ENCODE measurements at regions not wholly inside any gene's neighbourhood (a gene's known extent, or its start where the extent isn't known, plus 50 kb on each side); places are given as distances from the start of the nearest gene placed in this dataset.

- 68% methylated on average over 4 of the region's 4 CpGs for WGBS (ENCODE audit: low lambda C conversion rate, missing lambda C conversion rate)
- Histone ChIP-seq H3K79me2 (no peaks in the 10 kb centered on the region), H3K9me3 (ENCODE audit: low read depth) (no peaks in the 10 kb centered on the region), H4K20me1 (ENCODE audit: insufficient read depth, poor library complexity, severe bottlenecking) (no peaks in the 10 kb centered on the region), H3K4me1 (ENCODE audit: insufficient read depth) (no peaks in the 10 kb centered on the region), H3K4me3 (no peak overlapping the region), H3K9me2 (replicated peaks; ENCODE audit: insufficient read depth) (no peaks in the 10 kb centered on the region), H3K27ac (no peak overlapping the region), H3K27me3 (no peaks in the 10 kb centered on the region), H3K4me2 (no peak overlapping the region), H2AFZ (no peak overlapping the region), H3K36me3 (replicated peaks; ENCODE audit: insufficient read depth, low read depth) (no peaks in the 10 kb centered on the region)
- no peak for TF ChIP-seq CTCF (IDR thresholded peaks at IDR 0.05; ENCODE audit: poor library complexity)
- TF ChIP-seq EZH2phosphoT487 (IDR thresholded peaks at IDR 0.05; ENCODE audit: low read depth, severe bottlenecking, unreplicated experiment) = no peak
- TF ChIP-seq EZH2 (IDR thresholded peaks at IDR 0.05; ENCODE audit: borderline replicate concordance) = no peak
- no peak for DNase-seq (ENCODE audit: low spot score)
Observed at GRCh38 chr3:40720341-40720740, 195.6 kb downstream of the ZNF621 start.

DNA sequence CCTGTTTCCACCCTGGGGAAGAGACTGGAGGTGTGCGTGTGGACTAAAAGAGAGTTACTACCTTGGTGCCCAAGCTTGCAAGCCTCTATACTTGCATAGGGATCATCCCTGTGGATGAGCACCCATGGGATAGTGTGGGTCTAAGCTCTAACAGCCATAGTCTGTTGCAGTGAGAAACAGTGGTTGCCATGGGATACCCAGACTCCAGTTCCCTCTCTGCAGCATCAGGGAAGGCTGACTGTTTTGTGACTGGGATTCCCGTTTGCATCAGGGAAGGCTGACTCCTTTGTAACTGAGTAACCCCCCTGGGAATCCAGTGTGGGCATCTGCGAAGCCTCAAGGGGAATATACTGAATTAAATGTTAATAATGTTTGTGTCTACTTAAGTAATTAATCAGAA lies 196.1 kb downstream of the ZNF621 start:
- DNase-seq (ENCODE audit: low spot score) = no peak
- WGBS (ENCODE audit: low lambda C conversion rate, missing lambda C conversion rate) = 86% methylated on average over 3 of the region's 3 CpGs
- H3K27me3 ChIP-seq = no peaks in the 10 kb centered on the region

GRCh38 chr3:40723083-40723660 lies 198.4 kb downstream of the ZNF621 start:
- no peak for DNase-seq (ENCODE audit: low spot score)
- Histone ChIP-seq H4K20me1 (ENCODE audit: insufficient read depth, poor library complexity, severe bottlenecking) (no peaks in the 10 kb centered on the region), H3K4me3 (no peak overlapping the region), H3K9me2 (replicated peaks; ENCODE audit: insufficient read depth) (no peaks in the 10 kb centered on the region), H3K36me3 (replicated peaks; ENCODE audit: insufficient read depth, low read depth) (no peaks in the 10 kb centered on the region), H3K79me2 (no peaks in the 10 kb centered on the region), H3K4me2 (no peak overlapping the region), H3K9me3 (ENCODE audit: low read depth) (no peaks in the 10 kb centered on the region), H3K27me3 (no peaks in the 10 kb centered on the region), H2AFZ (no peak overlapping the region), H3K27ac (no peak overlapping the region), H3K4me1 (ENCODE audit: insufficient read depth) (no peaks in the 10 kb centered on the region)
- no peak for TF ChIP-seq EZH2phosphoT487 (IDR thresholded peaks at IDR 0.05; ENCODE audit: low read depth, severe bottlenecking, unreplicated experiment)
- no peak for TF ChIP-seq CTCF (IDR thresholded peaks at IDR 0.05; ENCODE audit: poor library complexity)
- no peak for TF ChIP-seq EZH2 (IDR thresholded peaks at IDR 0.05; ENCODE audit: borderline replicate concordance)

More for the DNA sequence above, 196.1 kb downstream of the ZNF621 start:
- no peak overlapping the region for H3K4me3 ChIP-seq
- no peaks in the 10 kb centered on the region for H3K4me1 ChIP-seq (ENCODE audit: insufficient read depth)
- no peaks in the 10 kb centered on the region for H3K9me2 ChIP-seq (replicated peaks; ENCODE audit: insufficient read depth)
- no peak for TF ChIP-seq CTCF (IDR thresholded peaks at IDR 0.05; ENCODE audit: poor library complexity)
- no peak for TF ChIP-seq EZH2 (IDR thresholded peaks at IDR 0.05; ENCODE audit: borderline replicate concordance)
- TF ChIP-seq EZH2phosphoT487 (IDR thresholded peaks at IDR 0.05; ENCODE audit: low read depth, severe bottlenecking, unreplicated experiment) = no peak
- no peaks in the 10 kb centered on the region for H3K79me2 ChIP-seq
- no peak overlapping the region for H2AFZ ChIP-seq
- H3K36me3 ChIP-seq (replicated peaks; ENCODE audit: insufficient read depth, low read depth) = no peaks in the 10 kb centered on the region
- no peaks in the 10 kb centered on the region for H3K9me3 ChIP-seq (ENCODE audit: low read depth)
- H3K27ac ChIP-seq = no peak overlapping the region
- no peaks in the 10 kb centered on the region for H4K20me1 ChIP-seq (ENCODE audit: insufficient read depth, poor library complexity, severe bottlenecking)
- H3K4me2 ChIP-seq = no peak overlapping the region

DNA sequence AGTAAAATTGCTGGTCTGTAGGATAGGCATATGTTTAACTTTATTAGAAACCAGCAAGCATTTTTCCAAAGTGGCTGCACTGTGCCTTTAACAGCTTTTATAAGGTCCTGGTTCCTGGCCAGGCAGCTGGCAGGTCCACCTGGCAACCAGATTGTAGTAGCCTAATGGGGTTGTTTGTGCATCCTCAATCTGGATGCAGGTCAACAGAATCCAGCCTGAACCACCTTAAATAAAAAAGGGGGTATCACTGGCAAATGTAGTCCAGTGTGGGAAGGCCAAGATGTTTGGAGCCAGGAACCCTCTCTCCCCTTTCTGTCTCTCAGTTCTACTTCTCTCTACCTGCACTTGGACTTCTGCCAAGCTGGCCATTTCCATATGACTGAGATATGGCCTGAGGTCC lies 200.3 kb downstream of the ZNF621 start:
- H3K79me2 ChIP-seq = no peaks in the 10 kb centered on the region
- no peak overlapping the region for H3K27ac ChIP-seq
- H3K9me2 ChIP-seq (replicated peaks; ENCODE audit: insufficient read depth) = no peaks in the 10 kb centered on the region
- TF ChIP-seq EZH2phosphoT487 (IDR thresholded peaks at IDR 0.05; ENCODE audit: low read depth, severe bottlenecking, unreplicated experiment) (no peak), EZH2 (IDR thresholded peaks at IDR 0.05; ENCODE audit: borderline replicate concordance) (no peak), CTCF (IDR thresholded peaks at IDR 0.05; ENCODE audit: poor library complexity) (no peak)
- no peak overlapping the region for H3K4me3 ChIP-seq
- DNase-seq (ENCODE audit: low spot score) = no peak
- H2AFZ ChIP-seq = no peak overlapping the region
- H3K9me3 ChIP-seq (ENCODE audit: low read depth) = no peaks in the 10 kb centered on the region
- no peak overlapping the region for H3K4me2 ChIP-seq
- H3K36me3 ChIP-seq (replicated peaks; ENCODE audit: insufficient read depth, low read depth) = no peaks in the 10 kb centered on the region
- H3K27me3 ChIP-seq = no peaks in the 10 kb centered on the region
- no peaks in the 10 kb centered on the region for H4K20me1 ChIP-seq (ENCODE audit: insufficient read depth, poor library complexity, severe bottlenecking)
- H3K4me1 ChIP-seq (ENCODE audit: insufficient read depth) = no peaks in the 10 kb centered on the region

All from hepatocyte (in vitro differentiated cells).